Esophagus muscularis mucosa (tissue), 4 donors: ENCODE measurements at regions not wholly inside any gene's neighbourhood (a gene's known extent, or its start where the extent isn't known, plus 50 kb on each side); places are given as distances from the start of the nearest gene placed in this dataset.

Experiments used
- DNase-seq: peaks from one replicate; pipeline ENCODE4 v3.0.0-alpha.2; 2017; ENCODE audit errors: extremely low spot score
- H3K27ac ChIP-seq, 4 donors: fragments of 200-600 bp; sonication (generic); replicated peaks in 1 of 4; 1 replicate in 3 of 4; 2 replicates in 1 of 4; pipeline ENCODE4 v1.5.1; 2016 to 2019; ENCODE audit warnings: mild to moderate bottlenecking in 1 of 4
- H3K27me3 ChIP-seq, 4 donors: fragments of 200-600 bp; sonication (generic); one replicate each; pipeline versions ENCODE4 v1.5.1 to v1.6.0; 2016 to 2019
- H3K36me3 ChIP-seq, 4 donors: fragments of 200-600 bp; sonication (generic); one replicate each; pipeline ENCODE4 v1.5.1; 2016 to 2019
- H3K4me1 ChIP-seq, 4 donors: fragments of 200-600 bp; sonication (generic); one replicate each; pipeline ENCODE4 v1.5.1; 2016 to 2019
- H3K4me3 ChIP-seq, 4 donors: fragments of 200-600 bp; sonication (generic); 1 replicate in 2 of 4; 2 replicates in 2 of 4; pipeline ENCODE4 v1.5.1; 2016 to 2019; ENCODE audit warnings: mild to moderate bottlenecking in 4 of 4, moderate library complexity in 1 of 4
- H3K9me3 ChIP-seq, 4 donors: fragments of 200-600 bp; sonication (generic); 1 replicate in 3 of 4; 2 replicates in 1 of 4; pipeline ENCODE4 v1.5.1; 2016 to 2019
- CTCF ChIP-seq, 3 experiments: fragments of 200-600 bp in 2 of 3; fragments of 450-650 bp in 1 of 3; sonication (generic) in 2 of 3; IDR thresholded peaks; one replicate each; pipeline ENCODE4 v1.5.1; 2017 to 2019; ENCODE audit warnings: antibody characterized with exemption in 3 of 3, mild to moderate bottlenecking in 2 of 3, moderate library complexity in 1 of 3
- EP300 ChIP-seq: sonication (generic); formaldehyde crosslinking; IDR thresholded peaks from one replicate; pipeline ENCODE4 v1.6.1; 2017; ENCODE audit warnings: antibody characterized with exemption
- POLR2A ChIP-seq: fragments of 450-650 bp; IDR thresholded peaks from one replicate; pipeline ENCODE4 v1.6.1; 2017; ENCODE audit warnings: antibody characterized with exemption, moderate library complexity, mild to moderate bottlenecking, low read depth
- POLR2AphosphoS5 ChIP-seq, 2 donors: sonication (generic); formaldehyde crosslinking; IDR thresholded peaks; one replicate each; pipeline ENCODE4 v1.6.1; 2017; ENCODE audit warnings: antibody characterized with exemption in 2 of 2
- WGBS: methylation state at CpG from one replicate; pipeline ENCODE4 v1.1.5; 2018; 5-methylcytosine and 5-hydroxymethylcytosine counted together
- intact Hi-C: fragments of 100-400 bp; cut with DNase I; formaldehyde crosslinking; loops from one replicate; pipeline ENCODE4 v1.15.1; 2023

DNA sequence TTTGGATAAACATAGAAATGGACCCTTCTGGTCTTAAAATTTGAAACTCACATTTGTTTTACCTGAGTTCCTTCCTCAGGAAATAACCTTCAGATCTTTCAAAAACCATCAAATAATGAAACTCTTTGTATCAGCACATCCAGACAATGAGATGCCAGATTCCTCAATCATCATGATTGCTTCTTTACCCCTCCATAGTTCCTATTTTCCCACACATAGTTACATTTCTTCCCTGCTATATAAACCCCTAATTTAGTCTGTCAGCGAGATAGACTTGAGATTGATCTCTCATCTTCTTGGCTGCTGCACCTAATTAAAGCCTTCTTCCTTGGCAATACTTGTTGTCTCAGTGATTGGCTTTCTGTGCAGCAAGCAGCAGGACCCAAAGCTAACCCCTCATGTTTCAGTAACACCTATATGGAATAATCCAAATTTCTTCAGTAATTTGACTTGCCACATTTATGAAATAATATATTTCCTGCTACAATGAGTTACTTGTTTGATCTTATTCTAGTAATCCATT is 83.9 kb upstream of the BANK1 start:
- Histone ChIP-seq H3K4me3 (no peak overlapping the region), H3K36me3 (no peaks in the 10 kb centered on the region), H3K27ac (no peak overlapping the region), H3K9me3 (peaks cover 0 to 9% (median 7%) of the 10 kb centered on the region in 4 donors), H3K27me3 (no peaks in the 10 kb centered on the region), H3K4me1 (no peaks in the 10 kb centered on the region)
- TF ChIP-seq POLR2A = no peak
- TF ChIP-seq POLR2AphosphoS5 (IDR thresholded peaks at IDR 0.05) = no peak
- intact Hi-C loops = no loop called here
- 85% methylated on average over 1 of the region's 1 CpG for WGBS
- DNase-seq = no peak

DNA sequence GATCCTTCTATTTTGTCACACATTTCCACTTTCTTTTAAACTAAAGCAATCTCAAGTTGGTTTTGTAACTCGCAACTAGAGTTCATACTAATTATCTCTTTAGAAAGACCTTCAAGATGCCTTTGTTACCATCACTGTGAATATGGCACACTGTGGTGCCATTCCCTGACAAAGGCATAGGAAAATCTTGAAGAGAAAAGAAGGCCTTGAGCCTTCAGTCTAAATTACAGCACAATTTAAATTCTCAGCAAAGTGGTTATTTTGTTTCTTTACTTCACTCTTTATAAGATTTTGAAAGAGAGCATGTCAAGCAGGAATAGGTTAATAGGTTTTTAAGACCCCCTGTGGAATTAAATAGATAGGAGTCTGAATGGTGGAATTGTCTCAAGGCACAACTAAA is 89.0 kb upstream of the BANK1 start:
- no peak overlapping the region for H3K27ac ChIP-seq
- H3K36me3 ChIP-seq = no peaks in the 10 kb centered on the region
- H3K4me3 ChIP-seq = no peak overlapping the region
- TF ChIP-seq CTCF (IDR thresholded peaks at IDR 0.05) (no peak), EP300 (no peak), POLR2AphosphoS5 (IDR thresholded peaks at IDR 0.05) (no peak), POLR2A (no peak)
- intact Hi-C loops = no loop called here
- no peak for DNase-seq
- WGBS = 92% methylated on average over 1 of the region's 1 CpG
- no peaks in the 10 kb centered on the region for H3K27me3 ChIP-seq
- no peaks in the 10 kb centered on the region for H3K4me1 ChIP-seq
- peaks cover 0 to 7% (median 4%) of the 10 kb centered on the region in 4 donors for H3K9me3 ChIP-seq

GRCh38 chr4:101699441-101700124 is 90.9 kb upstream of the BANK1 start:
- H3K9me3 ChIP-seq = no peaks in the 10 kb centered on the region
- no peaks in the 10 kb centered on the region for H3K36me3 ChIP-seq
- H3K27me3 ChIP-seq = no peaks in the 10 kb centered on the region
- 77% methylated on average over 8 of the region's 8 CpGs for WGBS
- H3K4me3 ChIP-seq = no peak overlapping the region
- TF ChIP-seq EP300 (no peak), POLR2AphosphoS5 (IDR thresholded peaks at IDR 0.05) (no peak)
- no peak for DNase-seq
- no peaks in the 10 kb centered on the region for H3K4me1 ChIP-seq
- no peak overlapping the region for H3K27ac ChIP-seq
- intact Hi-C loops = no loop called here

DNA sequence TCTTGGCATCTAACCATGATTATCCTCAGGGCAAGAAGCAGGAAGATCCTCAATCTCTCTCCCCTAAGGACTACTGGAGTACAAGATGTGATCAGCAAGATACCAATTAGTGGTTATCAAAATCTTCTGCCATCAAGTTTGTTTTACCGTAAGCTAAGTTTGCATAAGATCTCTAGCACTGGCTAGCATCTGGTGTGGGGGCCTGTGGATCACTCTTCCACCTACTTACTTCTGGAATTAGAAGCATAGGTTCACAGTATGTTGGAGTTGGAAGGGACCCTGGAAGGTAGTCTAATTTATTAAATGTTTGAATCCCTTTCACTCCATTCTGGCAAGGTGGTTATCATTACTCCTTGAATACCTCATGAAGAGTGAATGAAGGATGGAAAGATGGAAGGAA is 93.3 kb upstream of the BANK1 start:
- Histone ChIP-seq H3K27ac (no peak overlapping the region), H3K4me1 (no peaks in the 10 kb centered on the region), H3K9me3 (no peaks in the 10 kb centered on the region), H3K27me3 (no peaks in the 10 kb centered on the region), H3K36me3 (no peaks in the 10 kb centered on the region), H3K4me3 (no peak overlapping the region)
- TF ChIP-seq POLR2AphosphoS5 (IDR thresholded peaks at IDR 0.05) (no peak), CTCF (IDR thresholded peaks at IDR 0.05) (no peak), EP300 (no peak), POLR2A (no peak)
- WGBS = 93% methylated on average over 1 of the region's 1 CpG
- DNase-seq = no peak
- intact Hi-C loops = no loop called here

GRCh38 chr4:101696276-101697010 is 94.1 kb upstream of the BANK1 start:
- no peak for TF ChIP-seq POLR2A
- no peak for TF ChIP-seq EP300
- TF ChIP-seq CTCF (IDR thresholded peaks at IDR 0.05) = no peak
- TF ChIP-seq POLR2AphosphoS5 (IDR thresholded peaks at IDR 0.05) = no peak
- H3K27me3 ChIP-seq = no peaks in the 10 kb centered on the region
- H3K9me3 ChIP-seq = no peaks in the 10 kb centered on the region
- H3K4me3 ChIP-seq = no peak overlapping the region
- H3K36me3 ChIP-seq = no peaks in the 10 kb centered on the region
- no peak for DNase-seq
- no peak overlapping the region for H3K27ac ChIP-seq
- WGBS = 86% methylated on average over 3 of the region's 3 CpGs
- intact Hi-C loops = no loop called here
- H3K4me1 ChIP-seq = no peaks in the 10 kb centered on the region
